NAMALWA (cell line): ENCODE measurements at regions not wholly inside any gene's neighbourhood (a gene's known extent, or its start where the extent isn't known, plus 50 kb on each side); places are given as distances from the start of the nearest gene placed in this dataset.
"Not testable (repeated sequence)": the region's sequence is repeated elsewhere in the genome, so short reads cannot be mapped to it uniquely, and the experiment has no call there.

Experiments
- DNase-seq: peaks from one replicate; pipeline ENCODE4 v3.0.0-alpha.2; 2015; ENCODE audit warnings: low spot score

GRCh38 chr1:66460776-66461175, 73.2 kb upstream of the SGIP1 start:
- no peak for DNase-seq

DNA sequence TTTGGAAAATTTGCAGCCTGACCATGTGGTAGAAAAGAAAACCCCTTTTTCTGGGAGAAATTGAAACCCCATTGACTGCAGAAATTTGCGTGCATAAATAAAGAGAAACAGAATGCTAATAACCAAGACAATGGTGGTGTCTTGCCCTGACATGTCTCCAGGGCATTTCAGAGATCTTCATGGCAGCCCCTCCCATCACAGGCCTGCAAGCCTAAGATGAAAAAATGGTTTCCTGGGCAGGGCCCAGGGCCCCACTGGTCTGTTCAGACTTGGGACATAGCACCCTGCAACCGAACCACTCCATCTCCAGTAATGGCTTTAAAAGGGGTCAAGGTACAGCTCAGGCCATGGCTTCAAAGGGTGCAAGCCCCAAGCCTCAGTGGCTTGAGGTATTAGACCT, 71.6 kb upstream of the SGIP1 start:
- DNase-seq, result no peak

DNA sequence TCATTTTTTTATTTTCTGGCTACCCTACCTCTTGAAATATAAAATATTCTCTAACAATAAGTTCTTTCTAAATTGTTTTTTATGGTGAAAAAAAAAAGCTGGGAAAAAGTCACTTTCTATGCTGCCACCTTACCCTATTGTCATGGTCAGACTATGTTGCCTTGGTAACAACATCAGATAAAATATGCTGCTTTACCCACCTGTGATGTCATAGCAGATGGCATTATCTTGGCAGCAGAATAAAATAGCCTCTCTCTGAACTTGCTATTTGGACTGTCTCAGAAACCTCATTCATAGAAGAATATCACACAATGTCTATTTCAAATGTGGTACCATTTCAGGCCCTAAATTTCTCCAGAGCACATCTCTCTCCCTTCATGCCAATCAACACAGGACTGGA, 69.6 kb upstream of the SGIP1 start:
- no peak for DNase-seq

GRCh38 chr1:66464802-66465201, 69.2 kb upstream of the SGIP1 start:
- DNase-seq, result no peak

DNA sequence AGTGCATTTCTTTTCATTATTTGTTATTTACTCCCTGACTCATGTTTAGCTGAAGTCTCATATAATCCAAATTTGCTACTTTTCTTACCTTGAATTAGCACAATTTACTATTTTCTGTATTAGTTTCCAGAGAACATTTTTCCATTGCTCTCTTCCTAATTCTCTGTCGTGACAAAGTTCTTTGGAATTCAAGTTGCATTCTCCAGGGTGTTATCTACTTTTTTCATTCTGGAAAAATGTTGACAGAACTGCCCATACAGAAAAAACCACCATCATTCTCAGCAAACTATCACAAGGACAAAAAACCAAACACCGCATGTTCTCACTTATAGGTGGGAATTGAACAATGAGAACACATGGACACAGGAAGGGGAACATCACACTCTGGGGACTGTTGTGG, 67.3 kb upstream of the SGIP1 start:
- not testable (repeated sequence) for DNase-seq

DNA sequence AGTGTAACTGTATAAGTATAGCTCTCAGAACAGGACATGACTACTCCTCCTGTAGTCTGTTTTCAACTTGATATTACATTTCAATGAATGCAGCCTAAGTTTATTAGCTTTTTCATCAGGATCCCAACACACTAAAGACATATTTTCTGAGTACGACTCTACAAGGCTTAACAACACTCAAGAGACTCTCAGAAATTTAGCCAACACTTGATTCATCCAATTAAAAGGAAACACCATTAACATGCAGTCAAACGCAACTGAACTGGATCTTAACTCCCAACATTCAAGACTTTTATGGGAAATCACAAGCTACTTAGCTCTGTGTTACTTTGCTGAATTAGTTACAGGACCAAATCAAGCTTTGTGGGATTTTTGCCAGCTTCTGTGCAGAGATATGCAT, 65.2 kb upstream of the SGIP1 start:
- DNase-seq, result no peak

GRCh38 chr1:66475940-66476339, 58.0 kb upstream of the SGIP1 start:
- DNase-seq, result no peak

DNA sequence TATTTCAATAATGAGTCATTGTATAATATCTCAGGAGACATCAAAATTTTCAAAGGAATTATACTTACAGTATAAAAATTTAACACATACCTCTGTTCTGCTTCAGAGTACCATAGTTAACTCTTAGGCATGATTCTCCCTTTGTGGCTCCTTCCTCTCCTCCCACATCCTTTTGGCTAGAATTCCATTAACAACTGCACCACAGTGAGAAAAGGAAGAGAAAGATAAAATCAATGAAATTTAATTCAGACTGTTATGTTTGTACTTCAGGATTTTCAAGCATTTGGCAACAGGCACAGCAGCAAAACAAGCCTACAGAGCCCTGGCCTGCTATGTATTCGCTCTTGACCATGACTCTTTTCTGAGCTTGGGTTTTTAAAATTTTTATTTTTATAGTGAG, 57.2 kb upstream of the SGIP1 start:
- DNase-seq, result no peak

DNA sequence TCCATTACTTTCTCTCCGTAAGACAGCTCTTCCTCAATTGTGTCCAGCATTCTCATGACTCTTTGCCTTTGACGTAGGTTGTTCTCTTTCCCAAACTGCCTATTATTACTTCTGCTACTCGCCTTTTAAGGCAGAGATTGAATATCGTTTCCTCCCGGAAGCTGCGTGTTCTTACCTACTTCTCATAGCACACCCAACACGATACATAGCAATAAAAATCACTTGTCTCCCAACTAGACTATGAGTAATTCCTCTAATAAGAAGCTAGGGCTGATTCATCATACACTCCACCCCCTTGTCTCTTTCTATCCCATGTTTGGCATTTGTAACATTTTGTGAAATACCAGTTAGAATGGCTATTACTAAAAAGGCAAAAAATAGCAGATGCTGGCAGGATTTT, 55.8 kb upstream of the SGIP1 start:
- no peak for DNase-seq

- DNase-seq, result no peak
Measured at GRCh38 chr1:66480162-66480561, 53.8 kb upstream of the SGIP1 start.

DNA sequence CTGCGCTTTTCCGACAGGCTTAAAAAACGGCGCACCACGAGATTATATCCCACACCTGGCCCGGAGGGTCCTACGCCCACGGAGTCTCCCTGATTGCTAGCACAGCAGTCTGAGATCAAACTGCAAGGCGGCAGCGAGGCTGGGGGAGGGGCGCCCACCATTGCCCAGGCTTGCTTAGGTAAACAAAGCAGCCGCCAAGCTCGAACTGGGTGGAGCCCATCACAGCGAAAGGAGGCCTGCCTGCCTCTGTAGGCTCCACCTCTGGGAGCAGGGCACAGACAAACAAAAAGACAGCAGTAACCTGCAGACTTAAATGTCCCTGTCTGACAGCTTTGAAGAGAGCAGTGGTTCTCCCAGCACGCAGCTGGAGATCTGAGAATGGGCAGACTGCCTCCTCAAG, 52.7 kb upstream of the SGIP1 start:
- DNase-seq, result not testable (repeated sequence)
